ENCODE measurements at regions not wholly inside any gene's neighbourhood (a gene's known extent, or its start where the extent isn't known, plus 50 kb on each side); places are given as distances from the start of the nearest gene placed in this dataset.
"Not testable (repeated sequence)": the region's sequence is repeated elsewhere in the genome, so short reads cannot be mapped to it uniquely, and the experiment has no call there.

DNA sequence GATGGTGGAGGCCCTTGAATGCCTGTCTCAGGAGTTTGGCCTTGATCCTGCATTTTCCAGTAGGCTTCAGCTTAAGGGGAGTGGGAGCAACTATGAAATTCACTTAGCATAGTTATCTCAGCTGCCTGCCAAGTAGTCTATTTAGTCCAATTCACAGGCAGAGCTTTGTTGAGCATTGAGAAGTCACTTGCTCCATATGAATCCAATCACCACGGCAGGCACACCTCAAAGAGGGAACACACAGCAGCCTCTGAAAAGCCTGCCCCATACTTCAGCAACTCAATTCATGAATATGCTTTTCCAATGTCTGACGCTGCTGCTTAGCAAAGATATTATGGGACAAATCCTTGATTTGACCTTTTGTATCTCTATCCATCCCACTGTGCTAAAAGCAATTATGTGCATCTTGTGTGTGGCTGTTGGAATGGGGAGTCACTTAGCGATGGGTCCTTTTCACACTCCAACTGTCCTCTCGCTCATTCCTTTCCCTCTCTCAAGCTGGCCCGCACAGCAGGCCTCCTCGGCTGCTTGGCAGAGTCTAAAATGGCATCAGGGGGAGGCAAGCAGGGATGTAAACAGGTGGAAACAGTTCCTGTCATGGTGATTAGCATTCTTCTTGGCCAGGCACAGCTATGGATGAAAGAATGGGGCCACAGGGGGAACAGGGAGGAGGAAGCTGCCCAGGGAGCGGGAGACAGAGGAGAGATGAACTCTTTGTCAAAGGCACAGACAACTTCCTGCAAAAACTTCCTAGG lies 56.0 kb upstream of the LRPPRC start:
- POLR2A ChIA-PET, result no interaction called here
- H3K27me3 Mint-ChIP-seq, result no peaks in the 10 kb centered on the region
- no peak for DNase-seq

DNA sequence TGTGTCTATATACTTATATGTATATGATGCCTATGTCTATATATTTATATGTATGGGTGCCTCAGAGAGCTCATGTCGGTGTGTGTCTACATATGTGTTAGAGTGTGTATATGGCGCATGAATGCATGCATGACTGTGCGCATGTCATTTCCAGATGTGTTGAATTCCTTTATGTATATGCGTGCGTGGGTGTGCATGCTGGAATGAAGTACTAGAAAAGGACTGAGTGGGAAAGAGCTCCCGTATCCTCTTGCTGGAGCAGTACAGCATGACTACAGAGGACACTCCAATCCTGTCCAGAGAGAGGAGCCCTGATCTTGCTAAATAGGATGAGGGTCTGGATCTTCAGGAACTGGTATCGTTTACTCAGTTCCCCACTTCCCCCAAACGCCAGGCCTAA lies 56.8 kb upstream of the LRPPRC start:
- H3K9me3 Mint-ChIP-seq, result no peaks in the 10 kb centered on the region
- no peak overlapping the region for H3K4me3 Mint-ChIP-seq
- no peak overlapping the region for H3K27ac Mint-ChIP-seq
- no peaks in the 10 kb centered on the region for H3K4me1 Mint-ChIP-seq
- no peak for DNase-seq
- POLR2A ChIA-PET, result no interaction called here
- H3K36me3 Mint-ChIP-seq (ENCODE audit: low read depth), result no peaks in the 10 kb centered on the region
- no peaks in the 10 kb centered on the region for H3K27me3 Mint-ChIP-seq
- CTCF ChIA-PET, result interaction anchor here (1.0 kb wide), 1 partner anchor 90 kb away, joined by 3 read pairs; no protein-coding TSS in a partner anchor

More for the DNA sequence above, 56.0 kb upstream of the LRPPRC start:
- CTCF ChIA-PET, result interaction anchor here (1.0 kb wide), 1 partner anchor 90 kb away, joined by 3 read pairs; no protein-coding TSS in a partner anchor
- Mint-ChIP-seq H3K9me3 (no peaks in the 10 kb centered on the region), H3K36me3 (ENCODE audit: low read depth) (no peaks in the 10 kb centered on the region), H3K27ac (no peak overlapping the region), H3K4me3 (no peak overlapping the region), H3K4me1 (no peaks in the 10 kb centered on the region)

DNA sequence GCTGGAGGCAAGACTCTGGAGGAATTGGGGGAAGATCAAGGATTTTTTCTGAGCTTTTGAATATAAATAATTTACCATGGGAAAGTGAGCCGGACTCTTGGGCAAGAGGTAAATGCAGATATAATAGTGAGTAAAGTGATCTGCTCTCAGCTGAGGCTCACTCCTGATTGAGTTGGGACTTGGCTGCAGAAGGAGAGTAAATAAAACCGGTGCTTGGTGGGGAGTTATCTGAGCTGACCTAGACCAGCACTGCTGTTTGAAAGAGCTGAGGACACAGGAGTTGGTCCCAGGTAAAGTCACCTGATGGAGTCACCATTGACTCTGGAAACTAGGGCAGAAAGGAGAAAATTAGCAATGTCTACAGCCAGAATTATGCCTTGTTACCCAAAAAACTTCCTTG lies 57.3 kb upstream of the LRPPRC start:
- Mint-ChIP-seq H3K4me3 (no peak overlapping the region), H3K9me3 (no peaks in the 10 kb centered on the region), H3K27ac (no peak overlapping the region), H3K27me3 (no peaks in the 10 kb centered on the region), H3K4me1 (no peaks in the 10 kb centered on the region), H3K36me3 (ENCODE audit: low read depth) (no peaks in the 10 kb centered on the region)
- ChIA-PET CTCF (interaction anchor here (1.0 kb wide), 1 partner anchor 89 kb away, joined by 3 read pairs; no protein-coding TSS in a partner anchor), POLR2A (no interaction called here)
- DNase-seq, result no peak

DNA sequence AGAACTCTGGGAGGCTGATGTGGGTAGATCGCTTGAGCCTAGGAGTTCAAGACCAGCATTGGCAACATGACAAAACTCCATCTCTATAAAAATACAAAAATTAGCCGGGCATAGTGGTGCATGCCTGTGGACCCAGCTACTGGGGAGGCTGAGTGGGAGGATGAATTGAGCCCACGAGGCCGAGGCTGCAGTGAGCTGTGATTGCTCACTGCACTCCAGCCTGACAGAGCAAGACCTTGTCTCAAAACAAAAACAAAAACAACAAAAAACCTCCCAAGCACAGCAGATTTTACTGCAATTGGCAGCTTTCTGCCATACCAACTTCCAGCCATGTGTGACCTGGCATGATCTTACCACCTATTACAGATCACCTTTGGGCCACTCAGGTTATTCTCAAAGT lies 57.7 kb upstream of the LRPPRC start:
- Mint-ChIP-seq H3K36me3 (ENCODE audit: low read depth) (no peaks in the 10 kb centered on the region), H3K4me1 (no peaks in the 10 kb centered on the region), H3K4me3 (no peak overlapping the region), H3K9me3 (no peaks in the 10 kb centered on the region), H3K27ac (no peak overlapping the region), H3K27me3 (no peaks in the 10 kb centered on the region)
- POLR2A ChIA-PET, result no interaction called here
- CTCF ChIA-PET, result no interaction called here
- DNase-seq, result no peak

DNA sequence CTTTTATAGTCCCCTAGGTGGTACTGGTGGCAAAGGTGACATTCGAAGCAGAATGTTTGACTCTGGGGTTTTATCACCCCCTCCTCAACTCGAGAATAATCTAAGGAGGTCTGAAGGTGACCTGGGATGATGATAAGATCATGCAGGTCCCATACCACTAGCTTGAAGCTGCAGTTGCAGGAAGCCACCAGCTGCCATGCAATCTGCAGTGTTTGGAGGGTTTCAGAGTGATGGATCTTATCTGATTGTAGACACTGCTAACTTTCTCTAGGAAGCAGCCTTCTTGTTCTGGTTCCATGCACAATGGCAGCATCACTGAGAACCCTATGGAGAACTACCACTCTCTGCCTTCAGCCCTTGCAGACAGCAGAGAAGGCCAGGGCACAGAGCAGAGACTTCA lies 59.4 kb upstream of the LRPPRC start:
- no peaks in the 10 kb centered on the region for H3K36me3 Mint-ChIP-seq (ENCODE audit: low read depth)
- H3K9me3 Mint-ChIP-seq, result no peaks in the 10 kb centered on the region
- H3K27ac Mint-ChIP-seq, result no peak overlapping the region
- H3K4me1 Mint-ChIP-seq, result no peaks in the 10 kb centered on the region
- POLR2A ChIA-PET, result no interaction called here
- CTCF ChIA-PET, result interaction anchor here (0.6 kb wide), 1 partner anchor 56 kb away, joined by 3 read pairs; no protein-coding TSS in a partner anchor
- DNase-seq, result no peak
- no peaks in the 10 kb centered on the region for H3K27me3 Mint-ChIP-seq
- no peak overlapping the region for H3K4me3 Mint-ChIP-seq

DNA sequence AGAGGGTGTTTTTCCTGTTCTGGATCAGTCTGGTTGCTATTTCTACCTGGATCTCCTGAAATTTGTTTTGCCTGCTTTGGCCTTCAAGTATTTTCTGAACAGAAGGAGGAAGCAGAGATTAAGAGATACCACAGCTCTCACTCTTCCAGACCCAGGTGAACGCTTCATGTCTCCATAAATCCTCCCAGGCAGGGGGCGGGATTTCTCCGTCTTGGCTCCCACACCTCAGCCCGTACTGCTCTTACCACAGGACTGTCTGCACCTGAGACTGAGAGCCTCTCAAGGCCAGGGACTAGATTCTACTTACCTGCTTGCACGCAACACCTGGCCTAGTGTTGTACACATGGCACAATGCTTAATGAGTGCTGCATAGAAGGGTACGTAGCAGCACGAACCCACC lies 59.9 kb upstream of the LRPPRC start:
- H3K4me1 Mint-ChIP-seq, result no peaks in the 10 kb centered on the region
- CTCF ChIA-PET, result interaction anchor here (0.6 to 1.9 kb wide), 2 partner anchors 12 to 56 kb away, joined by 3 to 5 read pairs; no protein-coding TSS in a partner anchor
- no peaks in the 10 kb centered on the region for H3K36me3 Mint-ChIP-seq (ENCODE audit: low read depth)
- H3K9me3 Mint-ChIP-seq, result no peaks in the 10 kb centered on the region
- H3K27ac Mint-ChIP-seq, result no peak overlapping the region
- DNase-seq, result no peak
- POLR2A ChIA-PET, result no interaction called here
- H3K4me3 Mint-ChIP-seq, result no peak overlapping the region
- no peaks in the 10 kb centered on the region for H3K27me3 Mint-ChIP-seq

DNA sequence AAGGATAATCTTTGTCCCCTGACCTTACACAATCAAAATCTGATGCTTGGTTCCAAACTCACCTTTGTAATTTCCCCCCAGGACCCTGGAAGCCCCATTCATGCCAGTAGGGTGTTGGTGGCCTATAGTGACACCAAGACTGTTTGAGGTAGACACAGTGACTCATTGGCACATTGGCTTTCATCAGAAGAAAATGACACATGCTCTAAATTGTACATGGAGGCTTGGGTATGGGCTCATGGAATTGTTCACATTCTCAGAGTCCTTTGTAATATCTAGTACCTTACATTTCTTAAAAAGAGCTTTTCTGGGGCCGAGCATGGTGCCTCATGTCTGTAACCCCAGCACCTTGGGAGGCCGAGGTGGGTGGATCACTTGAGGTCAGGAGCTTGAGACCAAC lies 61.2 kb upstream of the LRPPRC start:
- H3K36me3 Mint-ChIP-seq (ENCODE audit: low read depth), result no peaks in the 10 kb centered on the region
- no peaks in the 10 kb centered on the region for H3K4me1 Mint-ChIP-seq
- CTCF ChIA-PET, result interaction anchor here (1.9 kb wide), 1 partner anchor 13 kb away, joined by 5 read pairs; no protein-coding TSS in a partner anchor

DNA sequence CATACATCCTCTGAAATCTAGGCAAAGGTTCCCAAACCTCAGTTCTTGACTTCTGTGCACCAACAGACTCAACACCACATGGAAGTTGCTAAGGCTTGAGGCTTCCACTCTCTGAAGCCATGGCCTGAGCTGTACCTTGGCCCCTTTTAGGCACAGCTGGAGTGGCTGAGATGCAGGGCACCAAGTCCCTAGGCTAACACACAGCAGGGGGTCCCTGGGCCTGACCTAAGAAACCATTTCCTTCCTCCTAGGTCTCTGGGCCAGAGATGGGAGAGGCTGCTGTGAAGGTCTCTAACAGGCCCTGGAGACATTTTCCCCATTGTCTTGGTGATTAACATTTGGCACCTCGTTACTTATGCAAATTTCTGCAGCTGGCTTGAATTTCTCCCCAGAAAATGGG lies 64.5 kb upstream of the LRPPRC start:
- POLR2A ChIA-PET; CTCF ChIA-PET; H3K27me3 Mint-ChIP-seq; H3K27ac Mint-ChIP-seq; H3K36me3 Mint-ChIP-seq (ENCODE audit: low read depth); DNase-seq; H3K4me1 Mint-ChIP-seq; H3K9me3 Mint-ChIP-seq; H3K4me3 Mint-ChIP-seq: not testable (repeated sequence)

More for the DNA sequence above, 61.2 kb upstream of the LRPPRC start:
- POLR2A ChIA-PET, result no interaction called here
- Mint-ChIP-seq H3K27me3 (no peaks in the 10 kb centered on the region), H3K27ac (no peak overlapping the region), H3K4me3 (no peak overlapping the region), H3K9me3 (no peaks in the 10 kb centered on the region)
- DNase-seq, result no peak

DNA sequence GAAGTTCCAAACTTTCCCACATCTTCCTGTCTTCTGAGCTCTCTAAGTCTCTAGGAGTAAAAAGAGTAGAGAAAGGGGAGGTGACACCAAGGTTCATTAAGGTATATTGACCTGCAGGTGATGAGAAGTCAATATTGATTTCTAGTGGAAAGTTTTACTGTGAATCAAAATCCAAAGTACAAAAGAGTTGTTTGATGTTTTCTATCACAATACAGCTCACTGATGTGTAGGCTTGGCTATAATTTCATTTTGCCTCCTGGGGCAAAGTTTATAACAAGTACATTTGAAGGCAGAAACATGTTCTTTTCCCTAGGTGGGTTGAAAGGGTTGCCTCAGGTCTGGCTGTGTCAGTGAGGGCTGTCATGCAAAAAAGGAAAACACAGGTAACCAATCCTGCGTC lies 65.2 kb upstream of the LRPPRC start:
- Mint-ChIP-seq H3K36me3 (ENCODE audit: low read depth) (no peaks in the 10 kb centered on the region), H3K27ac (no peak overlapping the region), H3K9me3 (no peaks in the 10 kb centered on the region), H3K27me3 (no peaks in the 10 kb centered on the region), H3K4me1 (no peaks in the 10 kb centered on the region), H3K4me3 (no peak overlapping the region)
- ChIA-PET POLR2A (no interaction called here), CTCF (no interaction called here)
- DNase-seq, result no peak

DNA sequence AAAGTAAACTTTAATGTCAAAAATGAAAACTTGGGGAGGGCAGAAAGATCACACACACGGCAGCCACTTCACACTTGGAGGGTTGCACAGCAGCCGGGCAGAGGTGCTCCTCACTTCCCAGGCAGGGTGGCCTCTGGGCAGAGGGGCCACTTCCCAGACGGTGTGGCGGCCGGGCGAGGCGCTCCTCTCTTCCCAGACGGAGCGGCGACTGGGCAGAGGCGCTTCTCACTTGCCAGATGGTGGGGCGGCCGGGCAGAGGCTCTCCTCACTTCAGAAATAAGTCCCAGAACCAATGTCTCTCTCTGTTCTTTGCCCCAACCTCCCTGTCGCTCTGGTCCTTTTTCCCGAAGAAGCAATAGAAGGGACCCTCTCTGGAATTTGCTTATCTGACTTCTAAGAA lies 65.7 kb upstream of the LRPPRC start:
- H3K4me3 Mint-ChIP-seq, result no peak overlapping the region
- ChIA-PET POLR2A (no interaction called here), CTCF (no interaction called here)
- DNase-seq, result no peak
- H3K36me3 Mint-ChIP-seq (ENCODE audit: low read depth), result no peaks in the 10 kb centered on the region
- no peaks in the 10 kb centered on the region for H3K9me3 Mint-ChIP-seq
- no peak overlapping the region for H3K27ac Mint-ChIP-seq
- H3K4me1 Mint-ChIP-seq, result no peaks in the 10 kb centered on the region
- no peaks in the 10 kb centered on the region for H3K27me3 Mint-ChIP-seq

DNA sequence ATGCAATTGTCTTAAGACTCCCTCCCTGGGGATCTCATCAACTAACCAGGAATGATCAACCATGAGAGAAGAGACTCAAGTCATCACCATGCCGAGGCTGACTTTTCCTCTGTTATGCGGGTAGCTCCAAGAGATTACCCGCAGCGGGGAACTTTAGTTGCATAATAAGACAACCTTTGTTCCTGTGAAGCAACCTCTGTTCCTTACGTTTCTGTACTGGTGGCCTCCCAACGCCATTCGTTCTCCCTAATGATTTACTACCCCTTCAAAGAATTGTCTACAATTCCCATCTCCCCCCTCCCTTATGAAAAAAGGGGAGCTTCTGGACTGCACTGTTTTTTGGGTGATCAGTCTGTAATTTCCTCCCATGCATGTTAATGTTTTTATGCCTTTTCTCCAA lies 66.1 kb upstream of the LRPPRC start:
- Mint-ChIP-seq H3K27ac (no peak overlapping the region), H3K4me3 (no peak overlapping the region), H3K9me3 (no peaks in the 10 kb centered on the region), H3K36me3 (ENCODE audit: low read depth) (no peaks in the 10 kb centered on the region), H3K4me1 (no peaks in the 10 kb centered on the region), H3K27me3 (no peaks in the 10 kb centered on the region)
- DNase-seq, result no peak
- POLR2A ChIA-PET, result no interaction called here
- CTCF ChIA-PET, result no interaction called here

DNA sequence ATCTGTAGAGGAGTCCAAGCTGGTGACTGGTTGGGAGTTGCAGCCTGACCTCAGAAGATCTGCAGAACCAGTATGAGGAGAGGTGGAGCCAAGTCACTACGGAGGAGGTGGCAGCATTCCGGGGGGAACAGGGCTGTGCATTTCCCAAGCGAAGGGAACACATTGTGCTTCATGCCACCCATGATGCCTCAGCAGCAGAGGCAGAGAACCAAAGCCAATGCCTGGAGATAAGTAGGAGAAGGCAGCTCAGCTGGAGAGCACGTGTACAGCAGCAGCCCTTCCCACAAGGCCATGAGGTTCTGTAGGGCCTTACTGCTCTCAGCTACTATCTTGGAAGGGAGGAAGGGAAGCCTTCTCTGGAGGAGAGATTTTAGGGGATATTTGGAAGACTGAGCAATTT lies 67.2 kb upstream of the LRPPRC start:
- Mint-ChIP-seq H3K27ac (no peak overlapping the region), H3K4me3 (no peak overlapping the region), H3K36me3 (ENCODE audit: low read depth) (no peaks in the 10 kb centered on the region), H3K27me3 (no peaks in the 10 kb centered on the region), H3K4me1 (no peaks in the 10 kb centered on the region), H3K9me3 (no peaks in the 10 kb centered on the region)
- ChIA-PET CTCF (interaction anchor here (0.6 to 1.4 kb wide), 3 partner anchors 9 to 456 kb away, joined by 3 to 5 read pairs (median 4); no protein-coding TSS in a partner anchor), POLR2A (no interaction called here)
- no peak for DNase-seq

DNA sequence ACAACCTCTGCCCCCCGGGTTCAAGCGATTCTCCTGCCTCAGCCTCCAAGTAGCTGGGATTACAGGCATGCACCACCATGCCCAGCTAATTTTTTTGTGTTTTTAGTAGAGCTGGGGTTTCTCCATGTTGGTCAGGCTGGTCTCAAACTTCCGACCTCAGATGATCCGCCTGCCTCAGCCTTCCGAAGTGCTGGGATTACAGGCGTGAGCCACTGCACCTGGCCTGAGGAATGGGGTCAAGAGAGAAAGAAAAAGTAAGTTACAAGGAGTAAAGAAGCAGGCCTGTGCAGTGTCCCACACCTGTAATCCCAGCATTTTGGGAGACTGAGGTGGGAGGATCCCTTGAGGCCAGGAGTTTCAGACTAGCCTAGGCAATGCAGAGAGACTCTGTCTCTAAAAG lies 68.5 kb upstream of the LRPPRC start:
- DNase-seq; CTCF ChIA-PET; H3K4me3 Mint-ChIP-seq; POLR2A ChIA-PET; H3K27ac Mint-ChIP-seq; H3K9me3 Mint-ChIP-seq; H3K4me1 Mint-ChIP-seq; H3K36me3 Mint-ChIP-seq (ENCODE audit: low read depth); H3K27me3 Mint-ChIP-seq: not testable (repeated sequence)
